HEK293T (cell line): ENCODE measurements at regions not wholly inside any gene's neighbourhood (a gene's known extent, or its start where the extent isn't known, plus 50 kb on each side); places are given as distances from the start of the nearest gene placed in this dataset.

Experiments
- CTCF ChIA-PET: fragments of 350-600 bp; formaldehyde crosslinking; extraction: SDS; loops from one replicate; lab custom pipeline; 2021; ENCODE audit warnings: antibody characterized with exemption, inconsistent platforms; lab: Yijun Ruan, JAX
- POLR2A ChIA-PET: fragments of 350-600 bp; formaldehyde crosslinking; extraction: SDS; loops from one replicate; lab custom pipeline; 2020; ENCODE audit warnings: antibody characterized with exemption, inconsistent platforms; lab: Yijun Ruan, JAX
- DNase-seq: peaks from one replicate; pipeline ENCODE4 v3.0.0; 2012; ENCODE audit warnings: mixed read lengths; ENCODE audit errors: extremely low spot score
- ARNT ChIP-seq: fragments of 450-650 bp; IDR thresholded peaks from 2 replicates; pipeline ENCODE4 v1.6.1; 2017; ENCODE audit warnings: mild to moderate bottlenecking
- BHLHE40 ChIP-seq: fragments of 450-650 bp; IDR thresholded peaks from 2 replicates; pipeline ENCODE4 v1.6.1; 2016; ENCODE audit warnings: mild to moderate bottlenecking, moderate library complexity, borderline replicate concordance
- CTBP1 ChIP-seq: fragments of 450-650 bp; IDR thresholded peaks from 2 replicates; pipeline ENCODE4 v1.6.1; 2016; ENCODE audit warnings: borderline replicate concordance
- ELF4 ChIP-seq: fragments of 450-650 bp; IDR thresholded peaks from 2 replicates; pipeline ENCODE4 v1.6.1; 2017; ENCODE audit warnings: antibody characterized with exemption
- FOXA1 ChIP-seq: fragments of 450-650 bp; IDR thresholded peaks from 2 replicates; pipeline ENCODE4 v1.6.1; 2016; ENCODE audit warnings: mild to moderate bottlenecking
- FOXK2 ChIP-seq: fragments of 450-650 bp; IDR thresholded peaks from 2 replicates; pipeline ENCODE4 v1.6.1; 2016; ENCODE audit warnings: mild to moderate bottlenecking
- FOXM1 ChIP-seq: fragments of 450-650 bp; IDR thresholded peaks from 2 replicates; pipeline ENCODE4 v1.6.1; 2017; ENCODE audit warnings: mild to moderate bottlenecking, borderline replicate concordance
- HDGF ChIP-seq: fragments of 450-650 bp; IDR thresholded peaks from 2 replicates; pipeline ENCODE4 v1.6.1; 2017; ENCODE audit warnings: antibody characterized with exemption, borderline replicate concordance
- L3MBTL2 ChIP-seq: fragments of 450-650 bp; conservative IDR thresholded peaks from 2 replicates; pipeline ENCODE4 v1.6.1; 2016; ENCODE audit warnings: mild to moderate bottlenecking
- LEF1 ChIP-seq: fragments of 450-650 bp; IDR thresholded peaks from 2 replicates; pipeline ENCODE4 v1.6.1; 2017; ENCODE audit warnings: mild to moderate bottlenecking, borderline replicate concordance
- NFRKB ChIP-seq: fragments of 450-650 bp; IDR thresholded peaks from 2 replicates; pipeline ENCODE4 v1.6.1; 2016; ENCODE audit warnings: mild to moderate bottlenecking, moderate library complexity
- PKNOX1 ChIP-seq: fragments of 450-650 bp; IDR thresholded peaks from 2 replicates; pipeline ENCODE4 v1.6.1; 2016
- SP1 ChIP-seq: fragments of 450-650 bp; IDR thresholded peaks from 2 replicates; pipeline ENCODE4 v1.6.1; 2017
- SUZ12 ChIP-seq: fragments of 450-650 bp; IDR thresholded peaks from 2 replicates; pipeline ENCODE4 v1.6.1; 2016; ENCODE audit warnings: mild to moderate bottlenecking
- TARDBP ChIP-seq: fragments of 450-650 bp; IDR thresholded peaks from 2 replicates; pipeline ENCODE4 v1.6.1; 2016
- ZNF384 ChIP-seq: fragments of 450-650 bp; IDR thresholded peaks from 2 replicates; pipeline ENCODE4 v1.6.1; 2016

DNA sequence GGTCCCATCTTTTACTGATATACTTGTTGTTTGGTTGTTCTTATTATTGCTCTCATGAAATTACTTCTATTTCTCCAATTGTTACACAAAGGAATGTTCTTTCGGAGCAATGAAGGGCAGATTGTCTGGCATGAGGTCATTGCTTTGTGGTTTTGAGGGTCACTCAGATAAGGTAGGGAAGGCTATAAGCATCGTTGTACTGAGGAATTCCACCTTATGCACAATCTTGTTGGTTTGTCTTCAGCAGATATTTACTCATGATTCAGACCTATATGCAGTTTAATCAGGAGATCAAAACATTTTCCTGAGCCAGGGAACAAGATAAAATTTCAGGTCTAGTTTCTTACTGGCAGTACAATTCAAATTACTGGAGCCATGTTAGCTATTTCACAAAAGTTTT lies 163.0 kb upstream of the SPHKAP start:
- ChIA-PET CTCF (no interaction called here), POLR2A (no interaction called here)
- no peak for TF ChIP-seq NFRKB
- DNase-seq, result no peak

DNA sequence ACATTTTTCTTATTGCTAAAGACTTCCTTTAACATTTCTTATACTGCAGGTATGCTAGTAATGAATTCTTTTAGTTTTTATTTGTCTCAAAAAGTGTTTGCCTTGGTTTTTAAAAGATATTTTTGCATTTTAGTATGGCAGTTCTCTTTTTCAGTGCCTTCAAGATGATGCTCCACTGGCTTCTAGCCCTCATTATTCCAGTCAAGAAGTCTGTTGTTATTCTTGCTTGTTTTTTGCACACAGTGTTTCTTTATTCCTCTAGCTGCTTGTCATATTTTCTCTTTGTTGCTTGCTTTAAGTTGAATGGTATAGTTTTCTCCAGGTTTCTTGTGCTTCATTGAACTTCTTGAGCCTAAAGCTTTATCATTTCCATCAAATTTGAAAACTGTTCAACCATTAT lies 158.0 kb upstream of the SPHKAP start:
- ChIA-PET CTCF (no interaction called here), POLR2A (no interaction called here)
- no peak for DNase-seq
- TF ChIP-seq CTBP1 (no peak), L3MBTL2 (no peak), FOXK2 (no peak), BHLHE40 (no peak), SP1 (no peak), ZNF384 (no peak), TARDBP (no peak), ELF4 (no peak), NFRKB (no peak), FOXA1 (no peak), ARNT (no peak), LEF1 (no peak)

- TF ChIP-seq ZNF384 (no peak), SP1 (no peak), SUZ12 (no peak), HDGF (no peak), TARDBP (no peak), CTBP1 (no peak), BHLHE40 (no peak), L3MBTL2 (no peak), FOXM1 (no peak), NFRKB (no peak), PKNOX1 (no peak), ARNT (no peak), ELF4 (no peak), FOXA1 (no peak), FOXK2 (no peak), LEF1 (no peak)
These were observed 152.7 kb upstream of the SPHKAP start for GRCh38 chr2:228334180-228334579.

DNA sequence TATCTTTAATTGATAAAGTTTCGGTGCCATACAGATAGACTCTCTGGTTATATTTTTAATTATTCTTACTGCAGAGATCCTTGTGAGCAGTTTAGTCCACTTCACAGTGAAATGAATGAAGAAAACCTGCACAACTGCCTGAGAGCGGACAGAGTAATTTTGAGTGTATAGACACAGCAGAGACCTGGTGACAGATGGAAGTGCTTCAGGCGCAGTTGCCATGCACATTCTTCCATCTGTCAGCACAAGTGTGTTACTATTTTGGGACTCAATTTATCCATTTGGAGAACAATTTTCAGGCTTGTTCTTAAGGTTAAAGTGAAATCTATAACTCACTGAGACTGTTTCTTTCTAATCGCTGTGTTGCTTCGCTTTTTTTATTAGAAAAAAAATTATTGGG lies 147.8 kb upstream of the SPHKAP start:
- no peak for DNase-seq
- TF ChIP-seq ZNF384, result no peak
- no peak for TF ChIP-seq FOXM1
- TF ChIP-seq LEF1, result no peak
- TF ChIP-seq L3MBTL2, result no peak
- TF ChIP-seq HDGF, result no peak
- no peak for TF ChIP-seq PKNOX1
- TF ChIP-seq ARNT, result no peak
- TF ChIP-seq BHLHE40, result no peak
- TF ChIP-seq CTBP1, result no peak
- TF ChIP-seq FOXA1, result no peak
- no peak for TF ChIP-seq SP1
- TF ChIP-seq NFRKB, result no peak
- no peak for TF ChIP-seq FOXK2
- TF ChIP-seq ELF4, result no peak
- no peak for TF ChIP-seq SUZ12
- no peak for TF ChIP-seq TARDBP
- POLR2A ChIA-PET, result no interaction called here
- CTCF ChIA-PET, result no interaction called here

More at GRCh38 chr2:228334180-228334579, 152.7 kb upstream of the SPHKAP start:
- no peak for DNase-seq
- POLR2A ChIA-PET, result no interaction called here
- CTCF ChIA-PET, result no interaction called here

GRCh38 chr2:228321015-228321414 lies 139.5 kb upstream of the SPHKAP start:
- CTCF ChIA-PET, result no interaction called here
- TF ChIP-seq LEF1 (no peak), NFRKB (no peak), TARDBP (no peak), SUZ12 (no peak), SP1 (no peak), ARNT (no peak), ELF4 (no peak), HDGF (no peak), ZNF384 (no peak)
- POLR2A ChIA-PET, result no interaction called here
- DNase-seq, result no peak

DNA sequence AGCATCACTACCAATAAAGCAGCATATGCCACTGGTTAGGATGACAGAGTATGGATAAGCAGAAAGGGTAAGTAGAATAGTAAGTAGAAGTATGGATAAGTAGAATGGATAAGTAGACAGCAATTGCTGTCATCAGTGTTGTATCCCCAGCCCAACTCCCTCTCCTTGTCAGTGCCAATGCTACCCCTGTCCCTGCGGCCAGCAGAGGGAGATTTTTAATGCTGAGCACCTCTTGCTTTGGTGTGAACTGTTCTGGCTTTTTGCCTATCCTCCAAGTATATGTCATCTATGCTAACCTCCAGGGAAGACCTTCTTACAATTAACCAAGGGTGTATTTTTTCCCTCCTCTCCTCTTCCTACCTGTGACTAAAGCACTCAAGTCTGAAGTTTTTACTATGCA lies 136.7 kb upstream of the SPHKAP start:
- TF ChIP-seq PKNOX1 (no peak), LEF1 (no peak), TARDBP (no peak), L3MBTL2 (no peak)
- ChIA-PET POLR2A (no interaction called here), CTCF (no interaction called here)
- peak; percentile 37 for DNase-seq

- ChIA-PET CTCF (no interaction called here), POLR2A (no interaction called here)
- DNase-seq, result no peak
- no peak for TF ChIP-seq FOXA1
- no peak for TF ChIP-seq NFRKB
- no peak for TF ChIP-seq ZNF384
- TF ChIP-seq TARDBP, result no peak
- no peak for TF ChIP-seq L3MBTL2
- TF ChIP-seq BHLHE40, result no peak
- no peak for TF ChIP-seq SUZ12
- TF ChIP-seq ARNT, result no peak
These were observed 130.7 kb upstream of the SPHKAP start for GRCh38 chr2:228312172-228312571.
